HG03442 (cell line): ENCODE measurements at regions not wholly inside any gene's neighbourhood (a gene's known extent, or its start where the extent isn't known, plus 50 kb on each side); places are given as distances from the start of the nearest gene placed in this dataset.
"Not testable (repeated sequence)": the region's sequence is repeated elsewhere in the genome, so short reads cannot be mapped to it uniquely, and the experiment has no call there.

Experiments used
- ATAC-seq: cut with Tn5 transposase; IDR thresholded peaks from one replicate; pipeline ENCODE4 v1.9.1; 2021; ENCODE audit warnings: mild to moderate bottlenecking, moderate library complexity; ENCODE audit not compliant: unreplicated experiment

- ATAC-seq = no peak
Observed at GRCh38 chr3:40925231-40925630, 274.1 kb upstream of the CTNNB1 start.

- no peak for ATAC-seq
Observed at GRCh38 chr3:40930131-40930538, 269.2 kb upstream of the CTNNB1 start.

- ATAC-seq = no peak
Observed at GRCh38 chr3:40930756-40931155, 268.5 kb upstream of the CTNNB1 start.

GRCh38 chr3:40938591-40938990, 260.7 kb upstream of the CTNNB1 start:
- ATAC-seq = no peak

- no peak for ATAC-seq
Observed at GRCh38 chr3:40939030-40939740, 260.1 kb upstream of the CTNNB1 start.

- no peak for ATAC-seq
Observed at GRCh38 chr3:40939741-40940130, 259.6 kb upstream of the CTNNB1 start.

- ATAC-seq = no peak
Observed at GRCh38 chr3:40940651-40941050, 258.7 kb upstream of the CTNNB1 start.

GRCh38 chr3:40947022-40947421, 252.3 kb upstream of the CTNNB1 start:
- ATAC-seq = not testable (repeated sequence)

- ATAC-seq = not testable (repeated sequence)
Observed at GRCh38 chr3:40949347-40949746, 250.0 kb upstream of the CTNNB1 start.

GRCh38 chr3:40951636-40952035, 247.7 kb upstream of the CTNNB1 start:
- ATAC-seq = no peak

GRCh38 chr3:40961104-40961857, 238.0 kb upstream of the CTNNB1 start:
- peak; percentile 50 for ATAC-seq

- ATAC-seq = no peak
Observed at GRCh38 chr3:40962721-40963120, 236.6 kb upstream of the CTNNB1 start.

GRCh38 chr3:40968666-40969065, 230.6 kb upstream of the CTNNB1 start:
- no peak for ATAC-seq

GRCh38 chr3:40969341-40969740, 230.0 kb upstream of the CTNNB1 start:
- ATAC-seq = no peak

- no peak for ATAC-seq
Observed at GRCh38 chr3:40969756-40970466, 229.4 kb upstream of the CTNNB1 start.

GRCh38 chr3:40971191-40972168, 227.8 kb upstream of the CTNNB1 start:
- ATAC-seq = peak; percentile 97

GRCh38 chr3:40972350-40972749, 227.0 kb upstream of the CTNNB1 start:
- ATAC-seq = no peak

GRCh38 chr3:40973141-40973540, 226.2 kb upstream of the CTNNB1 start:
- no peak for ATAC-seq

GRCh38 chr3:40975711-40976121, 223.6 kb upstream of the CTNNB1 start:
- ATAC-seq = no peak

GRCh38 chr3:40976241-40976640, 223.1 kb upstream of the CTNNB1 start:
- ATAC-seq = no peak

- ATAC-seq = no peak
Observed at GRCh38 chr3:40978442-40978841, 220.9 kb upstream of the CTNNB1 start.
